Smooth muscle cell (in vitro differentiated cells): ENCODE measurements at regions not wholly inside any gene's neighbourhood (a gene's known extent, or its start where the extent isn't known, plus 50 kb on each side); places are given as distances from the start of the nearest gene placed in this dataset.

ENCODE experiments used
- DNase-seq: peaks from one replicate; lab custom pipeline; 2025; ENCODE audit not compliant: unreplicated experiment; lab: John Stamatoyannopoulos, UW
- H2AFZ ChIP-seq: fragments of 200-600 bp; sonication (generic); 2 replicates; pipeline ENCODE4 v1.6.0; 2016; ENCODE audit warnings: antibody characterized with exemption, low read depth, mild to moderate bottlenecking
- H3F3A ChIP-seq: fragments of 200-600 bp; sonication (generic); 2 replicates; pipeline ENCODE4 v1.6.0; 2017; ENCODE audit warnings: antibody characterized with exemption, low read depth
- H3K27ac ChIP-seq: fragments of 200-600 bp; sonication (generic); 2 replicates; pipeline ENCODE4 v1.5.1; 2016; ENCODE audit warnings: low read depth, mild to moderate bottlenecking
- H3K27me3 ChIP-seq: fragments of 200-600 bp; sonication (generic); 2 replicates; pipeline ENCODE4 v1.6.1; 2016; ENCODE audit warnings: low read depth, mild to moderate bottlenecking
- H3K36me3 ChIP-seq: fragments of 200-600 bp; sonication (generic); 2 replicates; pipeline ENCODE4 v1.5.1; 2016; ENCODE audit warnings: low read depth
- H3K4me1 ChIP-seq: fragments of 200-600 bp; sonication (generic); 2 replicates; pipeline ENCODE4 v1.5.1; 2016; ENCODE audit warnings: low read depth
- H3K4me2 ChIP-seq: fragments of 200-600 bp; sonication (generic); 2 replicates; pipeline ENCODE4 v1.6.0; 2016; ENCODE audit warnings: mild to moderate bottlenecking
- H3K4me3 ChIP-seq: fragments of 200-600 bp; sonication (generic); 2 replicates; pipeline ENCODE4 v1.5.1; 2016; ENCODE audit warnings: mild to moderate bottlenecking
- H3K79me2 ChIP-seq: fragments of 200-600 bp; sonication (generic); 2 replicates; pipeline ENCODE4 v1.6.0; 2016; ENCODE audit warnings: low read depth, mild to moderate bottlenecking
- H3K9ac ChIP-seq: fragments of 200-600 bp; sonication (generic); 2 replicates; pipeline ENCODE4 v1.6.0; 2016; ENCODE audit warnings: low read depth
- H3K9me3 ChIP-seq: fragments of 200-600 bp; sonication (generic); replicated peaks from 2 replicates; pipeline ENCODE4 v1.5.1; 2016; ENCODE audit warnings: low read depth
- H4K20me1 ChIP-seq: fragments of 200-600 bp; sonication (generic); 2 replicates; pipeline ENCODE4 v1.6.0; 2016; ENCODE audit warnings: low read depth
- CTCF ChIP-seq: fragments of 200-600 bp; sonication (generic); IDR thresholded peaks from 2 replicates; pipeline ENCODE4 v1.5.1; 2017; ENCODE audit warnings: borderline replicate concordance, mild to moderate bottlenecking, antibody characterized with exemption; ENCODE audit not compliant: insufficient read depth, poor library complexity, severe bottlenecking
- WGBS: methylation state at CpG from one replicate; pipeline ENCODE4 v1.1.7; 2016; ENCODE audit warnings: low lambda C conversion rate; 5-methylcytosine and 5-hydroxymethylcytosine counted together

GRCh38 chr11:69931994-69932910, 113.0 kb upstream of the FGF3 start:
- no peak overlapping the region for H3K4me3 ChIP-seq
- no peaks in the 10 kb centered on the region for H3K79me2 ChIP-seq
- 68% methylated on average over 11 of the region's 11 CpGs for WGBS
- no peak for DNase-seq
- H2AFZ ChIP-seq, result peak overlapping the region; percentile 26
- H3F3A ChIP-seq, result peaks cover 8% of the 10 kb centered on the region
- no peak for TF ChIP-seq CTCF
- no peaks in the 10 kb centered on the region for H4K20me1 ChIP-seq
- peak overlapping the region; percentile 33 for H3K27ac ChIP-seq
- H3K27me3 ChIP-seq, result no peaks in the 10 kb centered on the region
- H3K9ac ChIP-seq, result no peak overlapping the region
- H3K36me3 ChIP-seq, result no peaks in the 10 kb centered on the region
- no peaks in the 10 kb centered on the region for H3K9me3 ChIP-seq
- H3K4me2 ChIP-seq, result no peak overlapping the region
- H3K4me1 ChIP-seq, result peaks cover 11% of the 10 kb centered on the region

DNA sequence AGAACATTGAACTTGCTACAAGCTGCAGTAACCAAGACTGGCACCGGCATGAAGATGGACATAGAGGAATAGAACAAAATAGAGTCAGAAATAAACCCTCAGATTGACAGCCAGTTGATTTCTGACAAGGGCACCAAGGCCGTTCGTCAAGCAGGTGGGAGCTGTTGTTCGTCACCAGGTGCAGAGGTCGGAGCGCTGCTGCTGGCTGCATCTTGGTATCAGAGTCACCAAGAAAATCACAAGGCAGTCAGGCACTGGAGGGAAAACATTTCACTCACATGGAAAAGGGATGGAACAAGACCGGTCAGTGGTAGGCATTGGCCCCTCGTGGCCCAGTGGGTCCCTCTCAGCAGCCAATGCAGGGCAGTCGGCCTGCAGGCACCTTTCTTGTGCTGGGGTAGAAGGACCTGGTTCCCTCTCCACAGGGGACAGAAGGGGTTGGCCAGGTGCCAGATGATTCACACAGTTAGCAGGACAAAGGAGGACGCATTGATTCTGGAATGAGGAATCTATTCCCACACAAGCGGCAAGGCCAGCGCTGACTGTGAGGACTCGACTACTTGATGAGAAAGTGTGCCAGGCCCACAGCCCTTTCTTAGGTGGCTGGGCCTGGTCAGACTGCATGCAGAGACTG, 115.8 kb upstream of the FGF3 start:
- Histone ChIP-seq H3K79me2 (no peaks in the 10 kb centered on the region), H3K27ac (no peak overlapping the region), H3K9ac (no peak overlapping the region), H3K4me3 (no peak overlapping the region), H3K4me1 (peaks cover 17% of the 10 kb centered on the region), H4K20me1 (no peaks in the 10 kb centered on the region), H3K4me2 (no peak overlapping the region), H3K36me3 (no peaks in the 10 kb centered on the region), H2AFZ (no peak overlapping the region), H3K27me3 (no peaks in the 10 kb centered on the region), H3K9me3 (no peaks in the 10 kb centered on the region), H3F3A (peaks cover 18% of the 10 kb centered on the region)
- no peak for DNase-seq
- TF ChIP-seq CTCF, result no peak
- 81% methylated on average over 13 of the region's 13 CpGs for WGBS

DNA sequence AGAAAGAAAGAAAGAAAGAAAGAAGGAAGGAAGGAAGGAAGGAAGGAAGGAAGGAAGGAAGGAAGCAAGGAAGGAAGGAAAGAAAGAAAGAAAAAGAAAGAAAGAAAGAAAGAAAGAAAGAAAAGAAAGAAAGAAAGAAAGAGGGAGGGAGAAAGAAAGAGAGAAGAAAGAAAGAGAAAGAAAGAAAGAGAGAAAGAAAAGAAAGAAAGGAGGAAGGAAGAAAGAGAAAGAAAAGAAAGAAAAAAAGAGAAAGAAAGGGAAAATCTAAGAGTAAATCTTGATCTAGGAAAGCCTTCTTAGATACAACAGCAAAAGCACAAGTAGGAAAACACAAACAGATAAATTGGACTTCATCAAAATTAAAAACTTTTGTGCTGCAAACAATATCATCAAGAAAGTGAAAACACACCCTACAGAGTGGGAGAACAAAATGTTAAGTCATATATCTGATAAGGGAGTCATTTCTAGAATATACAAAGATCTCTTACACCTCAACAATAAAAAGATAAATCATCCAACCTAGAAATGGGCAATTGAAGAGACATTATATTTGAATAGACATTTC, 116.8 kb upstream of the FGF3 start:
- H3K9me3 ChIP-seq, result no peaks in the 10 kb centered on the region
- H3K4me1 ChIP-seq, result peaks cover 21% of the 10 kb centered on the region
- H2AFZ ChIP-seq, result no peak overlapping the region
- no peak overlapping the region for H3K9ac ChIP-seq
- no peaks in the 10 kb centered on the region for H3K27me3 ChIP-seq
- no peaks in the 10 kb centered on the region for H3K36me3 ChIP-seq
- no peak for DNase-seq
- H4K20me1 ChIP-seq, result no peaks in the 10 kb centered on the region
- no peak overlapping the region for H3K4me3 ChIP-seq
- H3K79me2 ChIP-seq, result no peaks in the 10 kb centered on the region
- peaks cover 18% of the 10 kb centered on the region for H3F3A ChIP-seq
- H3K27ac ChIP-seq, result no peak overlapping the region
- no peak for TF ChIP-seq CTCF
- no peak overlapping the region for H3K4me2 ChIP-seq
